Mesenchymal stem cell (in vitro differentiated cells and primary cell): ENCODE measurements at regions not wholly inside any gene's neighbourhood (a gene's known extent, or its start where the extent isn't known, plus 50 kb on each side); places are given as distances from the start of the nearest gene placed in this dataset.
"Not testable (repeated sequence)": the region's sequence is repeated elsewhere in the genome, so short reads cannot be mapped to it uniquely, and the experiment has no call there.

Experiments
- DNase-seq: peaks from one replicate; pipeline ENCODE4 v3.0.0-alpha.2; 2013
- H2AFZ ChIP-seq: one replicate; pipeline ENCODE4 v1.6.1; 2013; ENCODE audit warnings: low read depth, mild to moderate bottlenecking, control low read depth, inconsistent platforms, low read length, moderate library complexity
- H2AK5ac ChIP-seq: 2 replicates; pipeline ENCODE4 v1.6.1; 2013; ENCODE audit warnings: low read length, moderate library complexity, mild to moderate bottlenecking, inconsistent platforms; ENCODE audit not compliant: severe bottlenecking
- H2BK120ac ChIP-seq: one replicate; pipeline ENCODE4 v1.6.1; 2013; ENCODE audit warnings: low read depth, mild to moderate bottlenecking, inconsistent platforms, low read length, moderate library complexity
- H2BK12ac ChIP-seq, 2 experiments: one replicate each; pipeline ENCODE4 v1.6.1; 2013; ENCODE audit warnings: inconsistent platforms in 2 of 2, low read length in 2 of 2, mild to moderate bottlenecking in 2 of 2, moderate library complexity in 2 of 2, control low read depth in 1 of 2
- H2BK15ac ChIP-seq: one replicate; pipeline ENCODE4 v1.6.1; 2013; ENCODE audit warnings: mild to moderate bottlenecking, low read depth, inconsistent platforms; ENCODE audit not compliant: poor library complexity, severe bottlenecking
- H2BK5ac ChIP-seq: 2 replicates; pipeline ENCODE4 v1.6.1; 2013; ENCODE audit warnings: low read depth, mild to moderate bottlenecking, low read length, control low read depth, inconsistent platforms; ENCODE audit not compliant: poor library complexity, severe bottlenecking
- H3K14ac ChIP-seq, 2 experiments: one replicate each; pipeline ENCODE4 v1.6.1; 2013; ENCODE audit warnings: inconsistent platforms in 2 of 2, low read length in 2 of 2, control low read depth in 1 of 2, mild to moderate bottlenecking in 1 of 2, moderate library complexity in 1 of 2
- H3K18ac ChIP-seq, 2 experiments: one replicate each; pipeline ENCODE4 v1.6.1; 2013; ENCODE audit warnings: inconsistent platforms in 2 of 2, low read length in 2 of 2, control low read depth in 1 of 2, low read depth in 1 of 2, mild to moderate bottlenecking in 1 of 2
- H3K23ac ChIP-seq, 2 experiments: one replicate each; pipeline ENCODE4 v1.6.1; 2013; ENCODE audit warnings: inconsistent platforms in 2 of 2, low read length in 2 of 2, mild to moderate bottlenecking in 2 of 2, moderate library complexity in 2 of 2, control low read depth in 1 of 2
- H3K27ac ChIP-seq: 2 replicates; pipeline ENCODE4 v1.5.1; 2013; ENCODE audit warnings: mild to moderate bottlenecking, moderate library complexity, low read length, control low read depth, inconsistent platforms; ENCODE audit not compliant: poor library complexity, severe bottlenecking
- H3K27me3 ChIP-seq, 2 experiments: 2 replicates each; pipeline versions ENCODE4 v1.6.1 to v1.7.0; 2013; ENCODE audit warnings: low read length in 2 of 2, mild to moderate bottlenecking in 2 of 2, moderate library complexity in 2 of 2, control low read depth in 1 of 2, inconsistent platforms in 1 of 2; ENCODE audit not compliant: control insufficient read depth in 1 of 2, insufficient read depth in 1 of 2
- H3K36me3 ChIP-seq, 2 experiments: 2 replicates each; pipeline versions ENCODE4 v1.6.1 to v1.7.0; 2013; ENCODE audit warnings: low read length in 2 of 2, control low read depth in 1 of 2, inconsistent platforms in 1 of 2, low read depth in 1 of 2, mild to moderate bottlenecking in 1 of 2; ENCODE audit not compliant: insufficient read depth in 2 of 2, control insufficient read depth in 1 of 2
- H3K4ac ChIP-seq, 2 experiments: one replicate each; pipeline ENCODE4 v1.6.1; 2013; ENCODE audit warnings: inconsistent platforms in 2 of 2, low read length in 2 of 2, mild to moderate bottlenecking in 2 of 2, moderate library complexity in 2 of 2, control low read depth in 1 of 2, low read depth in 1 of 2
- H3K4me1 ChIP-seq: 2 replicates; pipeline ENCODE4 v1.6.1; 2013; ENCODE audit warnings: low read depth, low read length, control low read depth; ENCODE audit not compliant: control insufficient read depth, insufficient read depth
- H3K4me2 ChIP-seq: 2 replicates; pipeline ENCODE4 v1.6.1; 2013; ENCODE audit warnings: low read length, mild to moderate bottlenecking, inconsistent platforms; ENCODE audit not compliant: poor library complexity, severe bottlenecking
- H3K4me3 ChIP-seq, 2 experiments: 2 replicates each; pipeline versions ENCODE4 v1.5.1 to v1.7.0; 2013; ENCODE audit warnings: low read length in 2 of 2, mild to moderate bottlenecking in 2 of 2, control low read depth in 1 of 2, low read depth in 1 of 2; ENCODE audit not compliant: insufficient read depth in 1 of 2
- H3K79me1 ChIP-seq: replicated peaks from 2 replicates; pipeline ENCODE4 v1.6.1; 2013; ENCODE audit warnings: mild to moderate bottlenecking, control low read depth, low read length, inconsistent platforms; ENCODE audit not compliant: poor library complexity, severe bottlenecking
- H3K9ac ChIP-seq: 2 replicates; pipeline ENCODE4 v1.7.0; 2013; ENCODE audit warnings: mild to moderate bottlenecking, low read length, moderate library complexity
- H3K9me3 ChIP-seq: 2 replicates; pipeline ENCODE4 v1.7.0; 2013; ENCODE audit warnings: mild to moderate bottlenecking, low read length; ENCODE audit not compliant: control insufficient read depth
- H4K8ac ChIP-seq: one replicate; pipeline ENCODE4 v1.6.1; 2013; ENCODE audit warnings: inconsistent platforms, mild to moderate bottlenecking, low read length, moderate library complexity
- H4K91ac ChIP-seq: one replicate; pipeline ENCODE4 v1.6.1; 2013; ENCODE audit warnings: mild to moderate bottlenecking, low read length, inconsistent platforms
- WGBS: methylation state at CpG from one replicate; pipeline ENCODE4 v1.1.7; 2013; ENCODE audit warnings: mixed read lengths; 5-methylcytosine and 5-hydroxymethylcytosine counted together

- not testable (repeated sequence) for DNase-seq, H3K27me3 ChIP-seq, H4K91ac ChIP-seq, H3K4me2 ChIP-seq, H3K4ac ChIP-seq, H3K36me3 ChIP-seq, H2AK5ac ChIP-seq, H3K4me1 ChIP-seq, H3K79me1 ChIP-seq, H2AFZ ChIP-seq, H2BK5ac ChIP-seq, H3K18ac ChIP-seq, H4K8ac ChIP-seq, H3K27ac ChIP-seq, H3K14ac ChIP-seq, H3K4me3 ChIP-seq, H3K23ac ChIP-seq, H3K9ac ChIP-seq, H2BK12ac ChIP-seq, H2BK120ac ChIP-seq, H2BK15ac ChIP-seq
- peaks cover 24% of the 10 kb centered on the region for H3K9me3 ChIP-seq
- WGBS: no CpG with 5 or more reads among the region's 3 CpGs
Measured at GRCh38 chr21:5244376-5244718, 5277.0 kb upstream of the TPTE start.

- H2AFZ ChIP-seq, H3K36me3 ChIP-seq, H3K27me3 ChIP-seq, H4K91ac ChIP-seq, H4K8ac ChIP-seq, H2BK5ac ChIP-seq, H2BK120ac ChIP-seq, H3K4me2 ChIP-seq, H2BK12ac ChIP-seq, DNase-seq, H3K14ac ChIP-seq, H2BK15ac ChIP-seq, H3K18ac ChIP-seq, H3K79me1 ChIP-seq, H3K4ac ChIP-seq, H3K4me3 ChIP-seq, H3K27ac ChIP-seq, H3K23ac ChIP-seq, H2AK5ac ChIP-seq, H3K4me1 ChIP-seq, H3K9ac ChIP-seq: not testable (repeated sequence)
- 50% methylated on average over 6 of the region's 7 CpGs for WGBS
- peaks cover 24% of the 10 kb centered on the region for H3K9me3 ChIP-seq
Measured at GRCh38 chr21:5244954-5245353, 5276.4 kb upstream of the TPTE start.

- not testable (repeated sequence) for H2BK12ac ChIP-seq, DNase-seq, H2BK5ac ChIP-seq, H2AFZ ChIP-seq, H3K27me3 ChIP-seq, H2BK15ac ChIP-seq, H3K14ac ChIP-seq, H2BK120ac ChIP-seq, H4K8ac ChIP-seq, H3K27ac ChIP-seq, H3K36me3 ChIP-seq, H3K79me1 ChIP-seq, H2AK5ac ChIP-seq, H4K91ac ChIP-seq, H3K4me2 ChIP-seq, H3K23ac ChIP-seq, H3K18ac ChIP-seq, H3K4ac ChIP-seq, H3K4me1 ChIP-seq, H3K9ac ChIP-seq
- H3K9me3 ChIP-seq: peaks cover 26% of the 10 kb centered on the region
- peak overlapping the region in 1 of 2 experiments; percentile 9 for H3K4me3 ChIP-seq
- 57% methylated on average over 6 of the region's 6 CpGs for WGBS
Measured at GRCh38 chr21:5246416-5246815, 5275.0 kb upstream of the TPTE start.

- H3K4ac ChIP-seq, H2AK5ac ChIP-seq, H3K23ac ChIP-seq, H4K91ac ChIP-seq, H3K4me1 ChIP-seq, H3K4me3 ChIP-seq, H3K27me3 ChIP-seq, H2BK120ac ChIP-seq, H3K79me1 ChIP-seq, H3K36me3 ChIP-seq, H3K14ac ChIP-seq, H3K18ac ChIP-seq, H3K27ac ChIP-seq, H2AFZ ChIP-seq, H2BK15ac ChIP-seq, H3K9ac ChIP-seq, H3K4me2 ChIP-seq, H2BK5ac ChIP-seq, H4K8ac ChIP-seq, DNase-seq, H2BK12ac ChIP-seq: not testable (repeated sequence)
- 85% methylated on average over 5 of the region's 5 CpGs for WGBS
- H3K9me3 ChIP-seq: peaks cover 32% of the 10 kb centered on the region
Measured at GRCh38 chr21:5247399-5247798, 5274.0 kb upstream of the TPTE start.
